ENCODE measurements at regions not wholly inside any gene's neighbourhood (a gene's known extent, or its start where the extent isn't known, plus 50 kb on each side); places are given as distances from the start of the nearest gene placed in this dataset.
"Not testable (repeated sequence)": the region's sequence is repeated elsewhere in the genome, so short reads cannot be mapped to it uniquely, and the experiment has no call there.

GRCh38 chr2:111484097-111484496 is 363.4 kb downstream of the BCL2L11 start:
- DNase-seq = not testable (repeated sequence)

GRCh38 chr2:111485895-111486294 is 365.2 kb downstream of the BCL2L11 start:
- not testable (repeated sequence) for DNase-seq

GRCh38 chr2:111488451-111488850 is 367.7 kb downstream of the BCL2L11 start:
- DNase-seq = not testable (repeated sequence)

GRCh38 chr2:111489460-111489859 is 368.7 kb downstream of the BCL2L11 start:
- not testable (repeated sequence) for DNase-seq

- not testable (repeated sequence) for DNase-seq
Measured at GRCh38 chr2:111491181-111491580, 370.5 kb downstream of the BCL2L11 start.

GRCh38 chr2:111491614-111492013 is 370.9 kb downstream of the BCL2L11 start:
- not testable (repeated sequence) for DNase-seq

- not testable (repeated sequence) for DNase-seq
Measured at GRCh38 chr2:111492995-111493719, 372.4 kb downstream of the BCL2L11 start.

GRCh38 chr2:111493720-111494078 is 373.0 kb downstream of the BCL2L11 start:
- not testable (repeated sequence) for DNase-seq

- DNase-seq = not testable (repeated sequence)
Measured at GRCh38 chr2:111494288-111494980, 373.7 kb downstream of the BCL2L11 start.

- not testable (repeated sequence) for DNase-seq
Measured at GRCh38 chr2:111494981-111495315, 374.2 kb downstream of the BCL2L11 start.

GRCh38 chr2:111495636-111496035 is 374.9 kb downstream of the BCL2L11 start:
- DNase-seq = not testable (repeated sequence)

GRCh38 chr2:111496176-111496575 is 375.5 kb downstream of the BCL2L11 start:
- DNase-seq = not testable (repeated sequence)

- not testable (repeated sequence) for DNase-seq
Measured at GRCh38 chr2:111496860-111497259, 376.1 kb downstream of the BCL2L11 start.

GRCh38 chr2:111497270-111497669 is 376.6 kb downstream of the BCL2L11 start:
- DNase-seq = not testable (repeated sequence)

GRCh38 chr2:111500536-111501062 is 379.9 kb downstream of the BCL2L11 start:
- not testable (repeated sequence) for DNase-seq

GRCh38 chr2:111503844-111504570 is 380.0 kb downstream of the ANAPC1 start:
- DNase-seq = not testable (repeated sequence)

- DNase-seq = not testable (repeated sequence)
Measured at GRCh38 chr2:111504571-111504942, 379.4 kb downstream of the ANAPC1 start.

GRCh38 chr2:111505267-111505666 is 378.7 kb downstream of the ANAPC1 start:
- DNase-seq = not testable (repeated sequence)

- not testable (repeated sequence) for DNase-seq
Measured at GRCh38 chr2:111506936-111507335, 377.1 kb downstream of the ANAPC1 start.

- DNase-seq = not testable (repeated sequence)
Measured at GRCh38 chr2:111509225-111509869, 374.6 kb downstream of the ANAPC1 start.

GRCh38 chr2:111510384-111510783 is 373.6 kb downstream of the ANAPC1 start:
- not testable (repeated sequence) for DNase-seq

GRCh38 chr2:111511062-111511461 is 372.9 kb downstream of the ANAPC1 start:
- DNase-seq = not testable (repeated sequence)

GRCh38 chr2:111512378-111512777 is 371.6 kb downstream of the ANAPC1 start:
- not testable (repeated sequence) for DNase-seq

All from stimulated activated naive CD4-positive, alpha-beta T cell (primary cell).